ENCODE measurements at regions not wholly inside any gene's neighbourhood (a gene's known extent, or its start where the extent isn't known, plus 50 kb on each side); places are given as distances from the start of the nearest gene placed in this dataset.
"Not testable (repeated sequence)": the region's sequence is repeated elsewhere in the genome, so short reads cannot be mapped to it uniquely, and the experiment has no call there.

DNA sequence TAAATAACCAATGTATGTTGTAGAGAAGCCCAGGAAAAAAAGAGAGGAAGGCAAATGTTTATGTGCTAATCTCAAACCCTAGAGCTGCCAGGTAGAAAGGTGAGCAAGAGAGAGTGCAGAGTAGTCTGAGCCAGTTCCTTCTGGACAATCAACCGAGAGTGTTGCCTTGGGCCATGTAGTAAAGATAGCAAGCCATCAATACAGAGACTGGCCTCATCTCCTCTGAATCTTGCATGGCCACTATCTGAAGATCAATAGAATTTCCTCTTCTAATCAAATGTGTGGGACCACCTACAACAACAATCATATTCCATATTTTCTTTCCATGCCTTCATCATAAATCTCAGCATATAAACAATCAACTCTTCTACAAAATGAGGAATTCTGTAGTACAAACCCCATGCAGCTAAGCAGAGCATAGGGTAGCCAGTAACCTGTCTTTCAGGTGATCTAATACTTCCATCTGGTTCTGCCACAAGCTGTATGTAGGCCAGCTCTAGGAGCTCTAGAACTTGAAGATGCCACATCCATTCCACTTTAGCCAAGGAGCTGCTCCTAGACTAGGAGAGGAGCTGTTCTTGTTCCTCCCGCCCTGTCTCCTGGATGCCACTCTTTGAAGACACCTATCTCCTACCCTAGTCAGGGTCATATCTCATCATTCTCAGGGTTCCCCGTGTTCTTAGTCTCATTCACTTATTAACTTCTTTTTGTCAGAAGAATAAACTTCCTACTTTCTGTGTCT, 75.8 kb upstream of the SLC38A4 start:
- intact Hi-C loops (cut with micrococcal nuclease): no loop called here
- H3K36me3 Mint-ChIP-seq (ENCODE audit: low read depth): no peaks in the 10 kb centered on the region
- DNase-seq (ENCODE audit: low spot score): no peak
- no peak overlapping the region for H3K4me3 Mint-ChIP-seq (ENCODE audit: low read depth)
- H3K27me3 Mint-ChIP-seq (ENCODE audit: low read depth): peaks cover 9% of the 10 kb centered on the region
- H3K9me3 Mint-ChIP-seq: peaks cover 16% of the 10 kb centered on the region
- H3K27ac Mint-ChIP-seq: no peak overlapping the region
- peaks cover 23% of the 10 kb centered on the region for H3K4me1 Mint-ChIP-seq (ENCODE audit: low read depth)

DNA sequence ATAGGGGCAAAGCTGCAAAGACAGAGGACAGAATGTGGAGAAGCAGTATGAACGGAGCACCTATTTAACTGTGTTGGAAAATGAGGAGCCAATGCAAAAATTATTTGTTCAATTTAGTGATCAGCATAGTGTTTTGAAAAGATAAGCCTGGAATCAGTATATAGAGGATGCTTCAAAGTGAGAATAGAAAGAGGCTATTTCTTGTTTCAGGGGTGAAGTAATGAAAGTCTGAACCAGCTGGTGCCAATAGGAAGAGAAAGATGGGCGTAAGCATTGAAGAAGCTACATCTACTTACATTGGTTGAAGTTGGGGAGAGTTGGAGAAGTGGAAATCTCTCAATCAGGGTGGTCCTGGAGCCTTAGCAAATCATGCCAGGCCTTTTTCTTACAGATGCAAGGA, 77.3 kb upstream of the SLC38A4 start:
- Mint-ChIP-seq H3K27ac (no peak overlapping the region), H3K9me3 (peaks cover 6% of the 10 kb centered on the region), H3K27me3 (ENCODE audit: low read depth) (peaks cover 9% of the 10 kb centered on the region), H3K4me3 (ENCODE audit: low read depth) (no peak overlapping the region), H3K36me3 (ENCODE audit: low read depth) (no peaks in the 10 kb centered on the region), H3K4me1 (ENCODE audit: low read depth) (peaks cover 11% of the 10 kb centered on the region)
- intact Hi-C loops (cut with micrococcal nuclease): no loop called here
- no peak for DNase-seq (ENCODE audit: low spot score)

DNA sequence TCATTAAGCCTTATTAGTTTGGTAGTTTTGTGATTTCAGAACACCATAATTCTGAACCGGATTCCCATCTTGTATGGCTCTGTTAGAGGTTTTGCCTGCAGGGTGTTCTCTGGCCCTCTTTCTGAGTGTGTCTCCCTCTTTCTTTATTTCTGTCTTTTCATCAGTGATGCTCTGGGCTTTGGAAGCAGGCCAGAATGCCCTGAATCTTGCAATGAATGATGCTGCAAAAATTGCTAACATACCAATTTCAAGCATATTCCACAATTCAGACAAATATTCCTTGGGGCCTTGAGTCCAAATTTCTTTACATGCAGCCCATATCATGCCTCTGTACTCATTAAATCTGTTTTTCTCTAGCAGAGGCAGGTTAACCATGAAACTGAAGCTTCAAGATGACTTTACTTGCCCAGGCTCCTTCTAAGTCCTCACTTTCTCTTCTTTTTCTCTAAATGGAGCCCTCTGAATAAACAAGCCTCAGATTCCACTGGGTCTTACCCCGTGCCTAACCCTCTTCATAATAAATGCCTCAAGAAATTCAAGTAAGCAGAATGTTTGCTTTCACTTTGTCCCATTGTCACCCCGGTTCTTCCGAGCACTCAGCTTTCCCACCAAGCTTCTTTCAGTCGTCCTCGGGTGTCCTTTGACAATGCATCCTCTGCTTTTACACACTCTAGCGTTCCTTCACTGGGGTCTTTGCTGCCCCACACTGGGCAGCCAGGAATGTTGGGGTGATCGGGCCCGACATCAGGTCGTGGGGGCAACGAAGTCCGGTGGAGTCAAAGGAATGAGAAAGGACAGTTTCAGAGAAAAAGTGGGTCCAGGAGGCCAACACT, 78.8 kb upstream of the SLC38A4 start:
- DNase-seq (ENCODE audit: low spot score): no peak
- Mint-ChIP-seq H3K4me3 (ENCODE audit: low read depth) (no peak overlapping the region), H3K9me3 (no peaks in the 10 kb centered on the region), H3K36me3 (ENCODE audit: low read depth) (no peaks in the 10 kb centered on the region), H3K27me3 (ENCODE audit: low read depth) (peaks cover 7% of the 10 kb centered on the region), H3K27ac (no peak overlapping the region), H3K4me1 (ENCODE audit: low read depth) (peaks cover 4% of the 10 kb centered on the region)
- intact Hi-C loops (cut with micrococcal nuclease): no loop called here

DNA sequence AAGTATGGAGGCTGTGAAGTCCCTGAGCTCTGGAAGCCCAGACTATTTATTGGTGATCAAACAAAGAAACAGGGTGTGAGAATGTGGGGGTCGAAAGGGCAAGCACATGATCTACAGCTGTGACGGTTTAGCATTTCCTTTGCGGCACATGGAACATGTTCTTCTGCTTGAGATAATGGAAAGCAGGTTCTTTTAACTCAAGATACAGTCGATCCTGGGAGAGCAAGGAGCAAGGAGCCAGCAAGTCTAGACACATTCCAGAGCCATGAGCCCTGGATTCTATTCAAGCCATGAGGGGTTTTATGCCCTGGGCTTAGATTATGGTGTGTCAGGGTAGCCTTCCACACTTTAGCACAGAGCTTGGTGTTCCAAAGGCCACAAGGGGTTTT, 79.4 kb upstream of the SLC38A4 start:
- DNase-seq (ENCODE audit: low spot score); H3K27ac Mint-ChIP-seq; H3K4me1 Mint-ChIP-seq (ENCODE audit: low read depth); intact Hi-C loops (cut with micrococcal nuclease); H3K27me3 Mint-ChIP-seq (ENCODE audit: low read depth); H3K4me3 Mint-ChIP-seq (ENCODE audit: low read depth); H3K36me3 Mint-ChIP-seq (ENCODE audit: low read depth); H3K9me3 Mint-ChIP-seq: not testable (repeated sequence)

DNA sequence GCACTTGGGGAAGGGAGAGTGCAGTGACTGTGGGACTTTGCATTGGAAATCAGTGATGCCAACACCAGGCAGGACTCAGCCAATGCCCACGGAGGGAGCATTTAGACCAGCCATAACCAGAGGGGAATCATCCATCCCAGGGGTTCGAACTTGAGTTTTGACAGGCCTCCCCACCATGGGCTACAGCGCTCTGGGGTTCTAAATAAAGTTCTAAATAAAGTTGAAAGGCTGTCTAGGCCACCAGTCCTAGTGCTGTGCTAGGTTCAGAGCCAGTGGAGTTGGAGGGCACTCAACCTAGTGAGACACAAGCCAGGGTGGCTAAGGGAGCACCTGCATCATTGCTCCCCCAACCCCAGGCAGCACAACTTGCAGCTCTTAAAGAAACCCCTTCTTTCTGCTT, 82.0 kb upstream of the SLC38A4 start:
- H3K27me3 Mint-ChIP-seq (ENCODE audit: low read depth): peaks cover 15% of the 10 kb centered on the region
- no peaks in the 10 kb centered on the region for H3K4me1 Mint-ChIP-seq (ENCODE audit: low read depth)
- H3K27ac Mint-ChIP-seq: no peak overlapping the region
- H3K9me3 Mint-ChIP-seq: peaks cover 12% of the 10 kb centered on the region
- no peaks in the 10 kb centered on the region for H3K36me3 Mint-ChIP-seq (ENCODE audit: low read depth)
- intact Hi-C loops (cut with micrococcal nuclease): no loop called here
- H3K4me3 Mint-ChIP-seq (ENCODE audit: low read depth): no peak overlapping the region
- DNase-seq (ENCODE audit: low spot score): no peak

DNA sequence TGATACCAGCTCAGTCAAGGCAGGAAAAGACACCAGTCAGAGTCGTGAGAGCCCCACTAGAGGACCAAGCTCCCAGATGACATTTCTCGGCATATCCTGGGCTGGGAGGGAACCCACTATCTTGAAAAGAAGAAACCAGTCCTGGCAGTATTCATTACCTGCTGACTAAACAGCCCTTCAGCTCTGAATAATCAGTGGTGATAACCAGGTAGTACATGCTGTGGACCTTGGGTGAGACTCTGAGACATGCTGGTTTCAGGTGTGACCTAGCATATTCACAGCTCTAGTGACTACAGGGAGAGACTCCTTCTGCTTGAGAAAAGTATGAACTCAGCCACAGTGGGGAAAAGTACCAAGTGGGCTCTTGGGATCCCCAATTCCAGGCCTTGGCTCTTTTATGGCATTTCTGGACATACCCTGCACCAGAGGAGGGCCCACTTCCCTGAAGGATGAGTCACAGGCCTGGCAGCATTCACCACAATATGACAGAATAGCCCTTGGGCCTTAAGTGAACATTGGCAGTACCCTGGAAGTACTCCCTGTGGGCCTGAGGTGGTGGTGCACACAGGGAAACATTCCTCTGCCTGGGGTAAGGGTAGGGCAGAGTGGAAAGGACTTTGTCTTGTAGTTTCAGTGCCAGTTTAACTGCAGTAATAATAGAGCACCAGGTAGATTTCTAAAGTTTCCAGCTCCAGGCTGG, 82.6 kb upstream of the SLC38A4 start:
- H3K4me3 Mint-ChIP-seq (ENCODE audit: low read depth): no peak overlapping the region

DNA sequence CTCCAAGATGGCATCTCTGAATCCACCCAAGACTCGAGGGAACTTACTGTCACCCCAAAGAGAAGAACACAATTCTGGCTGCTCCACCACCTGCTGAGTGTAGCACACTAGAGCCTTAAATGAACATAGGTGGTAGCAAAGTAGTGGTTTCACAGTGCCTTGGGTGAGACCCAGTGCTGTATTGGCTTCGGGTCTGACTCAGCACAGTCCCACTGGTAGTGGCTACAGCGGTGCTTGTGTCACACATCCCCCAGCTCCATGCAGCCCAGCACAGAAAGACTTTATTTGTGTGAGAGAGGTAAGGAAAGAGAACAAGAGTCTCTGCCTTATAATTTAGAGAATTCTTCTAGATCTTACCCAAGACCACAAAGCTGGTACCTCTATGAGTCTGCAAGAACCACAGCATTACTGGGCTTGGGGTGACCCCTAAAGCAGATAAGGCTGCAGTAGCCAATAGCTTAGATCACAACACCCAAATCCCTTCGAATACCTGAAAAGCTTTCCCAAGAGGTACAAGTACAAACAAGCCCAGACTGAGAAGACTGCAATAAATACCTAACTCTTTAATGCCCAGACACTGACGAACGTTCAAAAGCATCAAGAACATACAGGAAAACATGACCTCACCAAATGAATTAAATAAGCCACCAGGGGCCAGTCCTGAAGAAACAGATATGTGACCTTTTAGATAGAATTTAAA, 83.3 kb upstream of the SLC38A4 start:
- Mint-ChIP-seq H3K4me1 (ENCODE audit: low read depth) (no peaks in the 10 kb centered on the region), H3K27me3 (ENCODE audit: low read depth) (peaks cover 11% of the 10 kb centered on the region), H3K4me3 (ENCODE audit: low read depth) (no peak overlapping the region), H3K9me3 (peaks cover 12% of the 10 kb centered on the region), H3K36me3 (ENCODE audit: low read depth) (no peaks in the 10 kb centered on the region), H3K27ac (no peak overlapping the region)
- intact Hi-C loops (cut with micrococcal nuclease): no loop called here
- no peak for DNase-seq (ENCODE audit: low spot score)

More for the DNA sequence above, 82.6 kb upstream of the SLC38A4 start:
- intact Hi-C loops (cut with micrococcal nuclease): no loop called here
- H3K36me3 Mint-ChIP-seq (ENCODE audit: low read depth): no peaks in the 10 kb centered on the region
- H3K9me3 Mint-ChIP-seq: peaks cover 12% of the 10 kb centered on the region
- DNase-seq (ENCODE audit: low spot score): no peak
- peaks cover 11% of the 10 kb centered on the region for H3K27me3 Mint-ChIP-seq (ENCODE audit: low read depth)
- H3K27ac Mint-ChIP-seq: no peak overlapping the region
- H3K4me1 Mint-ChIP-seq (ENCODE audit: low read depth): no peaks in the 10 kb centered on the region

DNA sequence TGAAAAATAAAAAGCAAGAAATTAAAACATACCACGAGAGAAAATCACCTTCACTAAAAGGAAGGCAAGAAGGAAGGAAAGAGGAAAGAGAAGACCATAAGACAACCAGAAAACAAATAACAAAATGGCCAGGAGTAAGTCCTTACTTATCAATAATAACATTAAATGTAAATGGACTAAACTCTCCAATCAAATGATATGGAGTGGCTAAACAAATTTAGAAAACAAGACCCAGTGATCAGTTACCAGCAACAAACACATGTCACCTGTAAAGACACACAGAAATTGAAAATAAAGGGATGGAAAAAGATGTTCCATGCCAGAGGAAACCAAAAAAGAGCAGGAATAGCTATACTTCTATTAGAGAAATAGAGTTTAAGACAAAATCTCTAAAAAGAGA, 85.0 kb upstream of the SLC38A4 start:
- intact Hi-C loops (cut with micrococcal nuclease): no loop called here
- H3K36me3 Mint-ChIP-seq (ENCODE audit: low read depth): no peaks in the 10 kb centered on the region
- H3K4me1 Mint-ChIP-seq (ENCODE audit: low read depth): no peaks in the 10 kb centered on the region
- peaks cover 11% of the 10 kb centered on the region for H3K27me3 Mint-ChIP-seq (ENCODE audit: low read depth)
- H3K4me3 Mint-ChIP-seq (ENCODE audit: low read depth): no peak overlapping the region
- H3K27ac Mint-ChIP-seq: no peak overlapping the region
- no peak for DNase-seq (ENCODE audit: low spot score)
- H3K9me3 Mint-ChIP-seq: peaks cover 12% of the 10 kb centered on the region

DNA sequence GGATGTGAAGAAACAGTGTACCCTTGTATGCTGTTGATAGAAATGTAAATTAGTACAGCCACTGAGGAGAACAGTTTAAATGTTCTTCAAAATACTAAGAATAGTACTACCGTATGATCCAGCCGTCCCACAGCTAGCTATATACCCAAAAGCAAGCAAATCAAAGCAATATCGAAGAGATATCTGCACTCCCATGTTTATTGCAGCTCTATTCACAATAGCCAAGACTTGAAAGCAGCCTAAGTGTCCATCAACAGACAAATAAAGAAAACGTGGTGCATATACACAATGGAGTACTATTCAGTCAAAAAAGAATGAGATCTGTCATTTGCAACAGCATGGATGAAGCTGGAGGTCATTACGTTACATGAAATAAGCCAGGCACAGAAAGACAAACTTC, 88.5 kb upstream of the SLC38A4 start:
- H3K9me3 Mint-ChIP-seq: peaks cover 12% of the 10 kb centered on the region
- no peak overlapping the region for H3K27ac Mint-ChIP-seq
- H3K4me1 Mint-ChIP-seq (ENCODE audit: low read depth): no peaks in the 10 kb centered on the region
- DNase-seq (ENCODE audit: low spot score): no peak
- H3K27me3 Mint-ChIP-seq (ENCODE audit: low read depth): peaks cover 11% of the 10 kb centered on the region
- no peak overlapping the region for H3K4me3 Mint-ChIP-seq (ENCODE audit: low read depth)
- H3K36me3 Mint-ChIP-seq (ENCODE audit: low read depth): no peaks in the 10 kb centered on the region
- intact Hi-C loops (cut with micrococcal nuclease): no loop called here

DNA sequence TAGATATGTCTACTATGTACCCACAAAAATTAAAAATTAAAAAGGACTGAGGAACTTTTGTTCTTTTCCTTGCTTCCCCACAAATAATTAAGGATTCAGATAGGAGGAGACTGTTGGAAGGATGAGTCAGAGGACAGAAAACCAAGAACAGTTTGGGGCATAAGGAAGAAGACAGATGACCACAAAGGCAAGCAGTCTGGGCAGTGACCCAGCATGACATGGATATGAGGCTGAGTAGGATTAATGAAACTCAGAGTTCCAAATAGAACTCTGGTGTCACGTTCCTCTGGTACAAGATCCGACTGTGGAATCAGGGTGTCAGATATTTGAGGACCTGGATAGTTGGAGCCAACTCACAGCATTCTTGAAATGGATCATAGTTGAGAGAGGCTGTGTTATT, 89.3 kb upstream of the SLC38A4 start:
- Mint-ChIP-seq H3K36me3 (ENCODE audit: low read depth) (no peaks in the 10 kb centered on the region), H3K4me1 (ENCODE audit: low read depth) (no peaks in the 10 kb centered on the region), H3K9me3 (peaks cover 12% of the 10 kb centered on the region), H3K4me3 (ENCODE audit: low read depth) (no peak overlapping the region), H3K27ac (no peak overlapping the region), H3K27me3 (ENCODE audit: low read depth) (peaks cover 13% of the 10 kb centered on the region)
- DNase-seq (ENCODE audit: low spot score): no peak
- intact Hi-C loops (cut with micrococcal nuclease): no loop called here

DNA sequence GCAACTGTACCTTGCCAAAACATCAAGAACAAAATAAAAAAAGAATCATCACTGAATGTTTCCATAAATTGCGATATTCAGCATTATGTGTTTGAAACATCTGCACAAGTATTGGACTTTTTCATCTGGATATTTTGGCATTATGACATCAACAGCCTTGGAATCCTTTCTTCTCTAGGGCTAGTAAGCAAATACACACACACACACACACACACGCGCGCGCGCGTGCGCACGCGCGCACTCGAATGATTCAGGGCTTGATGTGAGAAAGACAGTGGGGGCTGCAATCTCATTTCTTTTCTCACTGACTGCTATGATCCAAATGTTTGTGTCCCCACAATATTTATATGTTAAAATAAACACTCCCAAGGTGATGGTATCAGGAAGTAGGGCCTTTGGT, 90.0 kb upstream of the SLC38A4 start:
- Mint-ChIP-seq H3K9me3 (peaks cover 8% of the 10 kb centered on the region), H3K36me3 (ENCODE audit: low read depth) (no peaks in the 10 kb centered on the region), H3K27me3 (ENCODE audit: low read depth) (peaks cover 13% of the 10 kb centered on the region), H3K4me1 (ENCODE audit: low read depth) (no peaks in the 10 kb centered on the region), H3K4me3 (ENCODE audit: low read depth) (no peak overlapping the region), H3K27ac (no peak overlapping the region)
- no peak for DNase-seq (ENCODE audit: low spot score)
- intact Hi-C loops (cut with micrococcal nuclease): no loop called here

DNA sequence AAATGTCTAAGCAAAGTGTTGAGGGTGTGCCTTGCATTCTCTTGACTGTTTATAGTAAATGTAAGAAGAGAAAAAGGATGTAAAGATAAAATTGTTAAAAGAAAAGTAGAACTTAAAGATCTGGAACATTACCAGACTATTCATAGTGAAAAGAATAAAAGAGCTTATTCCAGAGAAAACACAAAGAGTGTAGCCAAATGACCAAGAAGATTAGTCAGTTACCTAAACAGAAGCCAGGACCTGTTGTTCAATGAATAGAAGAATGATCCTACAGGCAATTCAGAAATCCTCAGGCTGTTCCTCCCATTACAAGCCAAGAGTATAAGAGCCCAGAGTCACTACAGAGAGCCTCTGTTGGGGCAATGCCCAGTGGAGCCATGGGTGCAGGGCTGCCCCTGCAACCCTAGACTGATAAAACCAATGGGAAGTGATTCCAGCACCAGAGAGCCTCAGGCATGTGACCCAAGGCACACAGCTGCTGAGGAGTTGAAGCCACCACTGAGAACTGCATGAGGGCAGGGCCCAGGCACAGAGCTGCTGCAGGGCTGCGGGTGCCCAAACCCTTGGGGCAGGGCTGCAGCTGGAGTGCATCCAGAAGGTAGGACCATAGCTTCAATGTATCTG, 91.1 kb upstream of the SLC38A4 start:
- Mint-ChIP-seq H3K4me3 (ENCODE audit: low read depth) (no peak overlapping the region), H3K9me3 (peaks cover 1% of the 10 kb centered on the region), H3K27ac (no peak overlapping the region), H3K27me3 (ENCODE audit: low read depth) (peaks cover 7% of the 10 kb centered on the region), H3K36me3 (ENCODE audit: low read depth) (no peaks in the 10 kb centered on the region), H3K4me1 (ENCODE audit: low read depth) (no peaks in the 10 kb centered on the region)
- intact Hi-C loops (cut with micrococcal nuclease): no loop called here
- no peak for DNase-seq (ENCODE audit: low spot score)

Measured in activated T-helper 2 cell treated with anti-CD3 and anti-CD28 coated beads, Interferon-gamma antibody, Interleukin-2, Interleukin-4, amounts not matched to agents 10 μg/mL and 5 μg/mL and 100 μg/mL, durations not matched to agents 14 hours and 24 hours and 36 hours (primary cell).